ENCODE measurements at regions not wholly inside any gene's neighbourhood (a gene's known extent, or its start where the extent isn't known, plus 50 kb on each side); places are given as distances from the start of the nearest gene placed in this dataset.
"Not testable (repeated sequence)": the region's sequence is repeated elsewhere in the genome, so short reads cannot be mapped to it uniquely, and the experiment has no call there.

GRCh38 chrX:27222661-27223060, 240.5 kb downstream of the PPP4R3C start:
- H3K36me3 ChIP-seq (ENCODE audit: control insufficient read depth in 4 of 4, insufficient read depth in 4 of 4, low read length in 4 of 4), result no peaks in the 10 kb centered on the region
- H3K27me3 ChIP-seq (ENCODE audit: control insufficient read depth in 3 of 3, insufficient read depth in 3 of 3, low read length in 2 of 3), result no peaks in the 10 kb centered on the region
- H3K4me3 ChIP-seq, result no peak overlapping the region
- TF ChIP-seq CTCF (IDR thresholded peaks at IDR 0.05; ENCODE audit: control extremely low read depth, extremely low read depth), result no peak
- H3K9me3 ChIP-seq (ENCODE audit: control insufficient read depth in 4 of 4, insufficient read depth in 3 of 4, low read length in 3 of 4), result peaks cover 0 to 8% (median 1%) of the 10 kb centered on the region in 4 donors
- no peak overlapping the region for H3K9ac ChIP-seq (ENCODE audit: insufficient read depth in 1 of 2, low read length in 2 of 2)
- 88 to 93% methylated on average over 3 to 8 of the region's 8 CpGs for WGBS, 2 donors
- no peak for ATAC-seq (ENCODE audit: insufficient read depth, low FRiP score)
- no peak for DNase-seq
- no peak overlapping the region for H3K27ac ChIP-seq (ENCODE audit: low read depth in 1 of 2, low read length in 1 of 2)
- no peaks in the 10 kb centered on the region for H3K4me1 ChIP-seq (ENCODE audit: control insufficient read depth in 5 of 5, insufficient read depth in 5 of 5, low read length in 5 of 5)

- peak; percentile 47 for ATAC-seq (ENCODE audit: insufficient read depth, low FRiP score)
- whole genome bisulfite sequencing, 2 donors, result 21 to 22% methylated on average over 5 of the region's 5 CpGs
- Histone ChIP-seq H3K4me3 (no peak overlapping the region), H3K4me1 (ENCODE audit: control insufficient read depth in 5 of 5, insufficient read depth in 5 of 5, low read length in 5 of 5) (no peaks in the 10 kb centered on the region), H3K9me3 (ENCODE audit: control insufficient read depth in 4 of 4, insufficient read depth in 3 of 4, low read length in 3 of 4) (peaks cover 0 to 3% (median 0%) of the 10 kb centered on the region in 4 donors), H3K27me3 (ENCODE audit: control insufficient read depth in 3 of 3, insufficient read depth in 3 of 3, low read length in 2 of 3) (no peaks in the 10 kb centered on the region), H3K9ac (ENCODE audit: insufficient read depth in 1 of 2, low read length in 2 of 2) (no peak overlapping the region), H3K27ac (ENCODE audit: low read depth in 1 of 2, low read length in 1 of 2) (no peak overlapping the region), H3K36me3 (ENCODE audit: control insufficient read depth in 4 of 4, insufficient read depth in 4 of 4, low read length in 4 of 4) (no peaks in the 10 kb centered on the region)
- DNase-seq, result peak in 2 of 3 donors; percentile 3 to 24
- TF ChIP-seq CTCF (IDR thresholded peaks at IDR 0.05; ENCODE audit: control extremely low read depth, extremely low read depth), result peak; percentile 53
These were observed 276.5 kb downstream of the PPP4R3C start for GRCh38 chrX:27186671-27187070.

- Histone ChIP-seq H3K9me3 (ENCODE audit: control insufficient read depth in 4 of 4, insufficient read depth in 3 of 4, low read length in 3 of 4) (no peaks in the 10 kb centered on the region), H3K27me3 (ENCODE audit: control insufficient read depth in 3 of 3, insufficient read depth in 3 of 3, low read length in 2 of 3) (no peaks in the 10 kb centered on the region), H3K36me3 (ENCODE audit: control insufficient read depth in 4 of 4, insufficient read depth in 4 of 4, low read length in 4 of 4) (no peaks in the 10 kb centered on the region), H3K4me1 (ENCODE audit: control insufficient read depth in 5 of 5, insufficient read depth in 5 of 5, low read length in 5 of 5) (no peaks in the 10 kb centered on the region), H3K9ac (ENCODE audit: insufficient read depth in 1 of 2, low read length in 2 of 2) (no peak overlapping the region), H3K4me3 (no peak overlapping the region), H3K27ac (ENCODE audit: low read depth in 1 of 2, low read length in 1 of 2) (no peak overlapping the region)
- WGBS, 2 donors, result 51 to 66% methylated on average over 4 of the region's 4 CpGs
- no peak for TF ChIP-seq CTCF (IDR thresholded peaks at IDR 0.05; ENCODE audit: control extremely low read depth, extremely low read depth)
- peak in 2 of 3 donors; percentile 1 to 6 for DNase-seq
- ATAC-seq (ENCODE audit: insufficient read depth, low FRiP score), result no peak
These were observed 299.9 kb downstream of the PPP4R3C start for GRCh38 chrX:27163236-27163635.

- Histone ChIP-seq H3K27me3 (ENCODE audit: control insufficient read depth in 3 of 3, insufficient read depth in 3 of 3, low read length in 2 of 3) (no peaks in the 10 kb centered on the region), H3K36me3 (ENCODE audit: control insufficient read depth in 4 of 4, insufficient read depth in 4 of 4, low read length in 4 of 4) (no peaks in the 10 kb centered on the region), H3K4me3 (no peak overlapping the region), H3K9ac (ENCODE audit: insufficient read depth in 1 of 2, low read length in 2 of 2) (no peak overlapping the region), H3K4me1 (ENCODE audit: control insufficient read depth in 5 of 5, insufficient read depth in 5 of 5, low read length in 5 of 5) (no peaks in the 10 kb centered on the region), H3K27ac (ENCODE audit: low read depth in 1 of 2, low read length in 1 of 2) (no peak overlapping the region), H3K9me3 (ENCODE audit: control insufficient read depth in 4 of 4, insufficient read depth in 3 of 4, low read length in 3 of 4) (no peaks in the 10 kb centered on the region)
- no peak for DNase-seq
- no peak for TF ChIP-seq CTCF (IDR thresholded peaks at IDR 0.05; ENCODE audit: control extremely low read depth, extremely low read depth)
- 45 to 88% methylated on average over 1 of the region's 1 CpG for WGBS, 2 donors
- no peak for ATAC-seq (ENCODE audit: insufficient read depth, low FRiP score)
These were observed 300.6 kb downstream of the PPP4R3C start for GRCh38 chrX:27162496-27162895.

- H3K4me1 ChIP-seq (ENCODE audit: control insufficient read depth in 5 of 5, insufficient read depth in 5 of 5, low read length in 5 of 5); H3K9me3 ChIP-seq (ENCODE audit: control insufficient read depth in 4 of 4, insufficient read depth in 3 of 4, low read length in 3 of 4); H3K4me3 ChIP-seq; DNase-seq; ATAC-seq (ENCODE audit: insufficient read depth, low FRiP score); H3K36me3 ChIP-seq (ENCODE audit: control insufficient read depth in 4 of 4, insufficient read depth in 4 of 4, low read length in 4 of 4); H3K27me3 ChIP-seq (ENCODE audit: control insufficient read depth in 3 of 3, insufficient read depth in 3 of 3, low read length in 2 of 3); H3K9ac ChIP-seq (ENCODE audit: insufficient read depth in 1 of 2, low read length in 2 of 2); H3K27ac ChIP-seq (ENCODE audit: low read depth in 1 of 2, low read length in 1 of 2): not testable (repeated sequence)
- WGBS, 2 donors, result 71 to 92% methylated on average over 4 to 21 of the region's 21 CpGs
These were observed 306.2 kb downstream of the PPP4R3C start for GRCh38 chrX:27156921-27157320.
